ENCODE measurements at regions not wholly inside any gene's neighbourhood (a gene's known extent, or its start where the extent isn't known, plus 50 kb on each side); places are given as distances from the start of the nearest gene placed in this dataset.

DNA sequence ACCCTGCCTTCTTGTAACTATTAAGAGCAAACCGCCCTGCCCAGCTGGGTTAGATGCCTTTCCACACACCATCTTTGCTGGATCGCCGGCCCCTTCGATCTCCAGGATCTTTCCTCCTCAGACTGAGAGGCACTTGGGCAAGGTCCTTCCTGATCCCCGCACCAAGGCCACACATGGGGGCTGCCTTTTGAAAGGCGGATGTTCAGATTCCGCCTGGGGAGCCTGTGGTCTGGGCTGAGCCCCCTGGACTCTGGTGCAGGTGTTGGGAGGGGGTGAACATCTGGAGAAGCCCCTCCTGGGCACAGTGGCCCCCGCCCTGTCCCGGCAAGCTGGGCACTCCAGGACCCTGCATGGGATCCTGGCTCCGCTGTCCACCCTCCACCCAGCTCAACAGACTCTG lies 135.4 kb upstream of the HDAC4 start:
- TF ChIP-seq, protein P1, sequence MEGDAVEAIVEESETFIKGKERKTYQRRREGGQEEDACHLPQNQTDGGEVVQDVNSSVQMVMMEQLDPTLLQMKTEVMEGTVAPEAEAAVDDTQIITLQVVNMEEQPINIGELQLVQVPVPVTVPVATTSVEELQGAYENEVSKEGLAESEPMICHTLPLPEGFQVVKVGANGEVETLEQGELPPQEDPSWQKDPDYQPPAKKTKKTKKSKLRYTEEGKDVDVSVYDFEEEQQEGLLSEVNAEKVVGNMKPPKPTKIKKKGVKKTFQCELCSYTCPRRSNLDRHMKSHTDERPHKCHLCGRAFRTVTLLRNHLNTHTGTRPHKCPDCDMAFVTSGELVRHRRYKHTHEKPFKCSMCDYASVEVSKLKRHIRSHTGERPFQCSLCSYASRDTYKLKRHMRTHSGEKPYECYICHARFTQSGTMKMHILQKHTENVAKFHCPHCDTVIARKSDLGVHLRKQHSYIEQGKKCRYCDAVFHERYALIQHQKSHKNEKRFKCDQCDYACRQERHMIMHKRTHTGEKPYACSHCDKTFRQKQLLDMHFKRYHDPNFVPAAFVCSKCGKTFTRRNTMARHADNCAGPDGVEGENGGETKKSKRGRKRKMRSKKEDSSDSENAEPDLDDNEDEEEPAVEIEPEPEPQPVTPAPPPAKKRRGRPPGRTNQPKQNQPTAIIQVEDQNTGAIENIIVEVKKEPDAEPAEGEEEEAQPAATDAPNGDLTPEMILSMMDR (IDR thresholded peaks at IDR 0.05): no peak
- TF ChIP-seq EZH2 (IDR thresholded peaks at IDR 0.05) (no peak), EZH2phosphoT487 (IDR thresholded peaks at IDR 0.05) (no peak)

All from neural progenitor cell (in vitro differentiated cells).